IMR-90 (cell line): ENCODE measurements at regions not wholly inside any gene's neighbourhood (a gene's known extent, or its start where the extent isn't known, plus 50 kb on each side); places are given as distances from the start of the nearest gene placed in this dataset.
A peak's percentile ranks its signal among the peaks of the same experiment; 100 is the strongest.

Experiments used
- CHD1 ChIP-seq: IDR thresholded peaks from 2 replicates; pipeline ENCODE4 v1.6.1; 2012; ENCODE audit warnings: low read depth, low read length, improper control_type of control experiment
- NFE2L2 ChIP-seq: fragments of 150-350 bp; IDR thresholded peaks from 2 replicates; pipeline ENCODE4 v1.6.1; 2016; ENCODE audit warnings: low read depth, mild to moderate bottlenecking, low read length
- POLR2A ChIP-seq: IDR thresholded peaks from 2 replicates; pipeline ENCODE4 v1.6.1; 2012; ENCODE audit warnings: mild to moderate bottlenecking, low read depth, low read length
- RAD21 ChIP-seq: IDR thresholded peaks from 2 replicates; pipeline ENCODE4 v1.6.1; 2012; ENCODE audit warnings: low read length, improper control_type of control experiment
- RFX5 ChIP-seq: IDR thresholded peaks from 2 replicates; pipeline ENCODE4 v1.8.0; 2012; ENCODE audit warnings: low read depth, mild to moderate bottlenecking, low read length, moderate library complexity
- TF ChIP-seq, protein P1 (sequence below): conservative IDR thresholded peaks from 2 replicates; pipeline ENCODE4 v1.5.1; 2012; ENCODE audit warnings: mild to moderate bottlenecking, low read depth, low read length, improper control_type of control experiment
- TF ChIP-seq, protein P2 (sequence below): fragments of 150-350 bp; IDR thresholded peaks from 2 replicates; pipeline ENCODE4 v1.6.1; 2017; ENCODE audit warnings: mild to moderate bottlenecking, antibody characterized with exemption, low read length, low read depth
- TF ChIP-seq, protein P3 (sequence below): fragments of 150-350 bp; IDR thresholded peaks from 2 replicates; pipeline ENCODE4 v1.6.1; 2016; ENCODE audit warnings: low read depth, mild to moderate bottlenecking, low read length, moderate library complexity, borderline replicate concordance

DNA sequence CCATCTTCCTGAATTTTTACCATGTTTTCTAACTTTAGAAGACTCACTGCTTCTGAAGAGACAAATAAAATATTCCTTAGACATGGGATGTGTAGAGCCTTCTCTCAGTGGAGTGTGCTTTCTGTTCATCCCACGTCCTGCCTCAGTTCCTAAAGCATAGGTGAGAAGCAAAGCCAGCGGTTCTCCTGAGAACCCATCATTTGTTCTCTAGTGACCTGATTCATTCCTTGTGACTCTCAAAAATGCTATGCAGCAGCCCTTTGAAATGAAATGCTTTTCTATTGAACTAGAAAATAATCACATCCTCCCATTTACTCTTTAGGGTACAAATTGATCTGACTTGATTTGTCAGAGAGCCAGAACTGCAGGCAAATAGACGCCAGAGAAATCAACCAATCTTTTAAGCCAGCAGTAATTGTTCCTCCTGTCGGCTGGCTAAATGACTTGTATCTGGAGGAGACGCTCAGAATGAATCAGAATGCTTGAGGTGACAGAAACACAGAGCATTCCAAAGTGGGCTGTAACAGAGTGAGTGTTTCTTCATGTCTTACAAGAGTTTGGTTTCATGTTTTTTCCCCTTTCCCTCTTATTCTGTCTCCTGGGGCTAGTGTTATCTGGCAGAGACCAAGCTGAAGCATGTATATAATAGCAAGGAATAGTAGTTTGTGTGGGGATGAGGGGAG is 81.3 kb upstream of the TMEM178A start:
- TF ChIP-seq, protein P1, sequence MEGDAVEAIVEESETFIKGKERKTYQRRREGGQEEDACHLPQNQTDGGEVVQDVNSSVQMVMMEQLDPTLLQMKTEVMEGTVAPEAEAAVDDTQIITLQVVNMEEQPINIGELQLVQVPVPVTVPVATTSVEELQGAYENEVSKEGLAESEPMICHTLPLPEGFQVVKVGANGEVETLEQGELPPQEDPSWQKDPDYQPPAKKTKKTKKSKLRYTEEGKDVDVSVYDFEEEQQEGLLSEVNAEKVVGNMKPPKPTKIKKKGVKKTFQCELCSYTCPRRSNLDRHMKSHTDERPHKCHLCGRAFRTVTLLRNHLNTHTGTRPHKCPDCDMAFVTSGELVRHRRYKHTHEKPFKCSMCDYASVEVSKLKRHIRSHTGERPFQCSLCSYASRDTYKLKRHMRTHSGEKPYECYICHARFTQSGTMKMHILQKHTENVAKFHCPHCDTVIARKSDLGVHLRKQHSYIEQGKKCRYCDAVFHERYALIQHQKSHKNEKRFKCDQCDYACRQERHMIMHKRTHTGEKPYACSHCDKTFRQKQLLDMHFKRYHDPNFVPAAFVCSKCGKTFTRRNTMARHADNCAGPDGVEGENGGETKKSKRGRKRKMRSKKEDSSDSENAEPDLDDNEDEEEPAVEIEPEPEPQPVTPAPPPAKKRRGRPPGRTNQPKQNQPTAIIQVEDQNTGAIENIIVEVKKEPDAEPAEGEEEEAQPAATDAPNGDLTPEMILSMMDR: no peak
- TF ChIP-seq POLR2A (no peak), RAD21 (0 out of 2 replicates have a peak, but pooled peaks have one; percentile 10), CHD1 (no peak), NFE2L2 (no peak), RFX5 (no peak)
- TF ChIP-seq, protein P2, sequence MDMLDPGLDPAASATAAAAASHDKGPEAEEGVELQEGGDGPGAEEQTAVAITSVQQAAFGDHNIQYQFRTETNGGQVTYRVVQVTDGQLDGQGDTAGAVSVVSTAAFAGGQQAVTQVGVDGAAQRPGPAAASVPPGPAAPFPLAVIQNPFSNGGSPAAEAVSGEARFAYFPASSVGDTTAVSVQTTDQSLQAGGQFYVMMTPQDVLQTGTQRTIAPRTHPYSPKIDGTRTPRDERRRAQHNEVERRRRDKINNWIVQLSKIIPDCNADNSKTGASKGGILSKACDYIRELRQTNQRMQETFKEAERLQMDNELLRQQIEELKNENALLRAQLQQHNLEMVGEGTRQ: no peak
- TF ChIP-seq, protein P3, sequence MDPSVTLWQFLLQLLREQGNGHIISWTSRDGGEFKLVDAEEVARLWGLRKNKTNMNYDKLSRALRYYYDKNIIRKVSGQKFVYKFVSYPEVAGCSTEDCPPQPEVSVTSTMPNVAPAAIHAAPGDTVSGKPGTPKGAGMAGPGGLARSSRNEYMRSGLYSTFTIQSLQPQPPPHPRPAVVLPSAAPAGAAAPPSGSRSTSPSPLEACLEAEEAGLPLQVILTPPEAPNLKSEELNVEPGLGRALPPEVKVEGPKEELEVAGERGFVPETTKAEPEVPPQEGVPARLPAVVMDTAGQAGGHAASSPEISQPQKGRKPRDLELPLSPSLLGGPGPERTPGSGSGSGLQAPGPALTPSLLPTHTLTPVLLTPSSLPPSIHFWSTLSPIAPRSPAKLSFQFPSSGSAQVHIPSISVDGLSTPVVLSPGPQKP: no peak
